GM12878 (cell line): ENCODE measurements at regions not wholly inside any gene's neighbourhood (a gene's known extent, or its start where the extent isn't known, plus 50 kb on each side); places are given as distances from the start of the nearest gene placed in this dataset.

Source experiments
- ATAC-seq: fragments of 200-7000 bp; cut with Tn5 transposase; 3 replicates; pipeline ENCODE4 v1.9.1; 2020; ENCODE audit warnings: mild to moderate bottlenecking, moderate library complexity
- BruUV-seq: library from RNA; stranded (reverse); fragments of 400-500 nt; replicated peaks from 2 replicates; lab custom pipeline; 2021; lab: Mats Ljungman, UMichigan
- CTCF ChIA-PET: fragments of 300-600 bp; sonication (Branson Sonifier 250); formaldehyde crosslinking; extraction: SDS; loops from one replicate; lab custom pipeline; 2021; ENCODE audit warnings: inconsistent platforms; lab: Yijun Ruan, JAX
- POLR2A ChIA-PET: fragments of 350-600 bp; formaldehyde crosslinking; extraction: SDS; loops from one replicate; lab custom pipeline; 2021; ENCODE audit warnings: inconsistent platforms; lab: Charles Lee
- RAD21 ChIA-PET: fragments of 300-600 bp; sonication (Branson Sonifier 250); formaldehyde crosslinking; loops from one replicate; lab custom pipeline; 2023; ENCODE audit warnings: antibody characterized with exemption; ENCODE audit not compliant: unreplicated experiment; lab: Charles Lee
- SMC1A ChIA-PET: fragments of 300-600 bp; sonication (Branson Sonifier 250); formaldehyde crosslinking; loops from one replicate; lab custom pipeline; 2023; ENCODE audit not compliant: unreplicated experiment, uncharacterized antibody; lab: Charles Lee
- DNase-seq: peaks from one replicate; pipeline ENCODE4 v3.0.0-alpha.2; 2011; ENCODE audit warnings: low read depth, low spot score
- FAIRE-seq: peaks from 3 replicates; lab custom pipeline; 2011; peaks lifted over from hg19 to GRCh38; lab: Jason Lieb, UNC
- H2AFZ ChIP-seq: 2 replicates; pipeline ENCODE4 v1.6.0; 2011; ENCODE audit warnings: low read depth, low read length, control low read depth; ENCODE audit not compliant: control insufficient read depth
- H3K27ac ChIP-seq: 2 replicates; pipeline ENCODE4 v1.5.1; 2011; ENCODE audit warnings: control low read depth; ENCODE audit not compliant: control insufficient read depth, insufficient read depth
- H3K27me3 ChIP-seq, 2 experiments: replicated peaks in 1 of 2; 2 replicates each; pipeline versions ENCODE4 v1.6.0 to v1.6.1; 2011; ENCODE audit warnings: low read length in 1 of 2; ENCODE audit not compliant: control insufficient read depth in 2 of 2, insufficient read depth in 2 of 2
- H3K36me3 ChIP-seq, 2 experiments: 2 replicates each; pipeline ENCODE4 v1.5.1; 2011; ENCODE audit warnings: low read length in 1 of 2; ENCODE audit not compliant: control insufficient read depth in 2 of 2, insufficient read depth in 2 of 2
- H3K4me1 ChIP-seq: 2 replicates; pipeline ENCODE4 v1.6.1; 2011; ENCODE audit warnings: mild to moderate bottlenecking, low read length, moderate library complexity, mixed read lengths; ENCODE audit not compliant: control insufficient read depth, insufficient read depth
- H3K4me2 ChIP-seq: 2 replicates; pipeline ENCODE4 v1.6.0; 2011; ENCODE audit warnings: control low read depth; ENCODE audit not compliant: control insufficient read depth, insufficient read depth
- H3K4me3 ChIP-seq: fragments of 200-600 bp; sonication (generic); 2 replicates; pipeline ENCODE4 v1.5.1; 2016
- H3K79me2 ChIP-seq: 2 replicates; pipeline ENCODE4 v1.6.0; 2011; ENCODE audit warnings: low read length; ENCODE audit not compliant: control insufficient read depth, insufficient read depth
- H3K9ac ChIP-seq: 2 replicates; pipeline ENCODE4 v1.8.0; 2011; ENCODE audit warnings: low read length, control low read depth, mixed read lengths; ENCODE audit not compliant: control insufficient read depth, insufficient read depth
- H3K9me3 ChIP-seq: replicated peaks from 3 replicates; pipeline ENCODE4 v1.5.1; 2011; ENCODE audit warnings: mild to moderate bottlenecking, low read length; ENCODE audit not compliant: control insufficient read depth, insufficient read depth
- H4K20me1 ChIP-seq: 2 replicates; pipeline ENCODE4 v1.6.0; 2011; ENCODE audit not compliant: control insufficient read depth, insufficient read depth
- ASH2L ChIP-seq: fragments of 300-600, 200-600 bp; sonication (generic); IDR thresholded peaks from 2 replicates; pipeline ENCODE4 v1.6.1; 2017; ENCODE audit warnings: low read depth, mild to moderate bottlenecking, borderline replicate concordance
- BMI1 ChIP-seq: fragments of 450-650 bp; IDR thresholded peaks from 2 replicates; pipeline ENCODE4 v1.6.1; 2016; ENCODE audit warnings: mild to moderate bottlenecking, moderate library complexity, borderline replicate concordance
- CHD1 ChIP-seq: IDR thresholded peaks from 2 replicates; pipeline ENCODE4 v1.6.1; 2012; ENCODE audit warnings: low read depth, low read length, improper control_type of control experiment
- EZH2 ChIP-seq: IDR thresholded peaks from 2 replicates; pipeline ENCODE4 v1.6.1; 2012; ENCODE audit warnings: low read depth, mild to moderate bottlenecking, control low read depth, inconsistent platforms, low read length, borderline replicate concordance; ENCODE audit not compliant: control insufficient read depth
- IKZF2 ChIP-seq, 2 experiments: fragments of 450-650 bp; IDR thresholded peaks; 2 replicates each; pipeline ENCODE4 v1.6.1; 2017; ENCODE audit warnings: mild to moderate bottlenecking in 2 of 2, moderate library complexity in 2 of 2
- POLR2AphosphoS2 ChIP-seq: IDR thresholded peaks from 2 replicates; pipeline ENCODE4 v1.6.1; 2011; ENCODE audit warnings: low read depth, mild to moderate bottlenecking, low read length, improper control_type of control experiment, moderate library complexity
- SMAD1 ChIP-seq: fragments of 450-650 bp; IDR thresholded peaks from 2 replicates; pipeline ENCODE4 v1.6.1; 2018; ENCODE audit warnings: mild to moderate bottlenecking, low read depth; ENCODE audit not compliant: partially characterized antibody
- SREBF1 ChIP-seq: IDR thresholded peaks from 2 replicates; pipeline ENCODE4 v1.6.1; 2012; ENCODE audit warnings: mild to moderate bottlenecking, low read length
- TCF7 ChIP-seq: IDR thresholded peaks from 2 replicates; pipeline ENCODE4 v1.6.1; 2014; ENCODE audit warnings: antibody characterized with exemption, borderline replicate concordance
- WRNIP1 ChIP-seq: IDR thresholded peaks from 2 replicates; pipeline ENCODE4 v1.6.1; 2011; ENCODE audit warnings: low read depth, low read length, improper control_type of control experiment, borderline replicate concordance
- YBX1 ChIP-seq: fragments of 450-650 bp; IDR thresholded peaks from 2 replicates; pipeline ENCODE4 v1.6.1; 2016; ENCODE audit warnings: antibody characterized with exemption
- ZNF217 ChIP-seq: fragments of 450-650 bp; IDR thresholded peaks from 2 replicates; pipeline ENCODE4 v1.6.1; 2017; ENCODE audit warnings: antibody characterized with exemption, mild to moderate bottlenecking
- WGBS: methylation state at CpG from one replicate; pipeline ENCODE4 v1.1.6; 2016; ENCODE audit warnings: low lambda C conversion rate; ENCODE audit not compliant: insufficient replicate concordance, insufficient coverage; ENCODE audit errors: missing lambda C conversion rate; 5-methylcytosine and 5-hydroxymethylcytosine counted together
- in situ Hi-C: fragments of 300-500 bp; cut with MboI; formaldehyde crosslinking; loops from 9 replicates; pipeline ENCODE4 v1.14.3; 2018; ENCODE audit warnings: mixed read lengths
- intact Hi-C: fragments of 100-400 bp; cut with micrococcal nuclease; formaldehyde crosslinking; loops from one replicate; pipeline ENCODE4 v1.14.2; 2022; ENCODE audit not compliant: unreplicated experiment
- TF ChIP-seq, protein P1 (sequence below): fragments of 450-650 bp; IDR thresholded peaks from 2 replicates; pipeline ENCODE4 v1.6.1; 2018; ENCODE audit warnings: mild to moderate bottlenecking, low read depth, moderate library complexity; ENCODE audit not compliant: partially characterized antibody
- TF ChIP-seq, protein P2 (sequence below): IDR thresholded peaks from 2 replicates; pipeline ENCODE4 v1.6.1; 2012; ENCODE audit warnings: low read depth, low read length, improper control_type of control experiment

DNA sequence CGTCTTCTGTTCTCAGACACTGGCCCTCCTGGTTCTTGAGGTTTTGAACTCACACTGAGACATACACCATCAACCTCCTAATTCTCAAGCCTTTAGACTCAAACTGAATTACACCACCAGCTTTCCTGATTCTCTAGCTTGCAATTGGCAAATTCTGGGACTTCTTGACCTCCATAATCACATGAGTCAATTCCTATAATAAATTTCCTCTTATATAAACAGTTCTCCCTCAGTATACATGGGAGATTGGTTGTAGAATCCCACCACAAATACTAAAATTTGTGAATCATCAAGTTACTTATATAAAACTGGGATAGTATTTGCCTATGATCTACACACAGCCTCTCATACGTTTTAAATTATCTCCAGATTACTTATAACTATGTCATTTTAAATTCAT, 162.2 kb downstream of the DIO2 start:
- 23% methylated on average over 2 of the region's 2 CpGs for WGBS
- H3K4me3 ChIP-seq: no peak overlapping the region
- no peaks in the 10 kb centered on the region for H3K9me3 ChIP-seq
- TF ChIP-seq CHD1 (no peak), ASH2L (no peak), YBX1 (no peak), SMAD1 (no peak), TCF7 (no peak), BMI1 (no peak)
- H3K36me3 ChIP-seq: no peaks in the 10 kb centered on the region
- intact Hi-C loops: no loop called here
- SMC1A ChIA-PET: no interaction called here
- H3K27ac ChIP-seq: no peak overlapping the region
- no peaks in the 10 kb centered on the region for H3K4me1 ChIP-seq
- H3K79me2 ChIP-seq: no peaks in the 10 kb centered on the region
- no peak overlapping the region for H3K9ac ChIP-seq
- ATAC-seq (no peak), DNase-seq (no peak), FAIRE-seq (no peak)
- H3K27me3 ChIP-seq: no peaks in the 10 kb centered on the region
- H2AFZ ChIP-seq: no peak overlapping the region
- POLR2A ChIA-PET: no interaction called here
- CTCF ChIA-PET: interaction anchor here (0.7 kb wide), 1 partner anchor 153 kb away, joined by 3 read pairs; no protein-coding TSS in a partner anchor
- RAD21 ChIA-PET: no interaction called here
- no peaks in the 10 kb centered on the region for H4K20me1 ChIP-seq
- no peak overlapping the region for H3K4me2 ChIP-seq
- in situ Hi-C loops: no loop called here
- BruUV-seq: no TSS peak

DNA sequence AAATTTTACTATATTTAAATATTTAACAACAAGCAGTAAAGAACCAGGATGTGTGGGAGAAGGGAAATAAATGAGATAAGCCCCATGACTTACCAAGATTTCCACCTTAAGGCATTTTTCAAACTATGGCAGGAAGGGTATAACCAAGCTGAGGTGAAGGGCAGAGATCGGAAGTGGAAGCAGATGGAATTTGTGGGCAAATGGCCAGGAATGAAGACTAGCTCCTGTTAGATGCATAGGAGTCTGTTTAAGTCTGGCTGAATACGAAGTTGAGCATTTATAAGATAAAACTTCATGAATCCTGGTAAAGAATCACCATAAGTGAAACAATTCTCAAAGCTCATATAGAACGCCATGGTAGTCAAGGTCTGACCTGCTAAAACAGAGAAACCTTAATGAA, 163.5 kb downstream of the DIO2 start:
- WGBS: 0% methylated on average over 3 of the region's 3 CpGs
- Histone ChIP-seq H3K4me2 (no peak overlapping the region), H2AFZ (no peak overlapping the region), H3K79me2 (no peaks in the 10 kb centered on the region), H3K4me3 (no peak overlapping the region), H3K36me3 (no peaks in the 10 kb centered on the region), H3K27ac (no peak overlapping the region), H3K4me1 (no peaks in the 10 kb centered on the region), H3K9ac (no peak overlapping the region), H4K20me1 (no peaks in the 10 kb centered on the region), H3K27me3 (no peaks in the 10 kb centered on the region), H3K9me3 (no peaks in the 10 kb centered on the region)
- in situ Hi-C loops: no loop called here
- BruUV-seq: no TSS peak
- ChIA-PET POLR2A (no interaction called here), CTCF (no interaction called here), SMC1A (interaction anchor here (0.6 kb wide), 1 partner anchor 1094 kb away, joined by 3 read pairs; no protein-coding TSS in a partner anchor), RAD21 (no interaction called here)
- TF ChIP-seq ZNF217 (no peak), WRNIP1 (no peak), EZH2 (no peak), SREBF1 (no peak), IKZF2 (IDR thresholded peaks at IDR 0.05) (no peak), POLR2AphosphoS2 (no peak)
- TF ChIP-seq, protein P1, sequence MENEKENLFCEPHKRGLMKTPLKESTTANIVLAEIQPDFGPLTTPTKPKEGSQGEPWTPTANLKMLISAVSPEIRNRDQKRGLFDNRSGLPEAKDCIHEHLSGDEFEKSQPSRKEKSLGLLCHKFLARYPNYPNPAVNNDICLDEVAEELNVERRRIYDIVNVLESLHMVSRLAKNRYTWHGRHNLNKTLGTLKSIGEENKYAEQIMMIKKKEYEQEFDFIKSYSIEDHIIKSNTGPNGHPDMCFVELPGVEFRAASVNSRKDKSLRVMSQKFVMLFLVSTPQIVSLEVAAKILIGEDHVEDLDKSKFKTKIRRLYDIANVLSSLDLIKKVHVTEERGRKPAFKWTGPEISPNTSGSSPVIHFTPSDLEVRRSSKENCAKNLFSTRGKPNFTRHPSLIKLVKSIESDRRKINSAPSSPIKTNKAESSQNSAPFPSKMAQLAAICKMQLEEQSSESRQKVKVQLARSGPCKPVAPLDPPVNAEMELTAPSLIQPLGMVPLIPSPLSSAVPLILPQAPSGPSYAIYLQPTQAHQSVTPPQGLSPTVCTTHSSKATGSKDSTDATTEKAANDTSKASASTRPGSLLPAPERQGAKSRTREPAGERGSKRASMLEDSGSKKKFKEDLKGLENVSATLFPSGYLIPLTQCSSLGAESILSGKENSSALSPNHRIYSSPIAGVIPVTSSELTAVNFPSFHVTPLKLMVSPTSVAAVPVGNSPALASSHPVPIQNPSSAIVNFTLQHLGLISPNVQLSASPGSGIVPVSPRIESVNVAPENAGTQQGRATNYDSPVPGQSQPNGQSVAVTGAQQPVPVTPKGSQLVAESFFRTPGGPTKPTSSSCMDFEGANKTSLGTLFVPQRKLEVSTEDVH: no peak
- TF ChIP-seq, protein P2, sequence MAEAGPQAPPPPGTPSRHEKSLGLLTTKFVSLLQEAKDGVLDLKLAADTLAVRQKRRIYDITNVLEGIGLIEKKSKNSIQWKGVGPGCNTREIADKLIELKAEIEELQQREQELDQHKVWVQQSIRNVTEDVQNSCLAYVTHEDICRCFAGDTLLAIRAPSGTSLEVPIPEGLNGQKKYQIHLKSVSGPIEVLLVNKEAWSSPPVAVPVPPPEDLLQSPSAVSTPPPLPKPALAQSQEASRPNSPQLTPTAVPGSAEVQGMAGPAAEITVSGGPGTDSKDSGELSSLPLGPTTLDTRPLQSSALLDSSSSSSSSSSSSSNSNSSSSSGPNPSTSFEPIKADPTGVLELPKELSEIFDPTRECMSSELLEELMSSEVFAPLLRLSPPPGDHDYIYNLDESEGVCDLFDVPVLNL: no peak
- DNase-seq (no peak), FAIRE-seq (no peak), ATAC-seq (no peak)
- intact Hi-C loops: no loop called here
